SK-N-SH (cell line): ENCODE measurements at regions not wholly inside any gene's neighbourhood (a gene's known extent, or its start where the extent isn't known, plus 50 kb on each side); places are given as distances from the start of the nearest gene placed in this dataset.

ENCODE experiments used
- ELF1 ChIP-seq: IDR thresholded peaks from 2 replicates; pipeline ENCODE4 v1.4.0; 2012
- EP300 ChIP-seq, 2 experiments: IDR thresholded peaks; 2 replicates each; pipeline versions ENCODE4 v1.4.0 to v1.6.1; 2012; ENCODE audit warnings: borderline replicate concordance in 1 of 2, low read depth in 1 of 2, low read length in 1 of 2
- FOXM1 ChIP-seq: IDR thresholded peaks from 2 replicates; pipeline ENCODE4 v1.4.0; 2012; ENCODE audit warnings: low read depth, mild to moderate bottlenecking
- GATA2 ChIP-seq: sonication (generic); formaldehyde crosslinking; IDR thresholded peaks from 2 replicates; pipeline ENCODE4 v1.5.0; 2020; ENCODE audit warnings: mild to moderate bottlenecking, missing genetic modification reagents
- MAX ChIP-seq: IDR thresholded peaks from 2 replicates; pipeline ENCODE4 v1.4.0; 2012; ENCODE audit warnings: low read depth
- NRF1 ChIP-seq: IDR thresholded peaks from 2 replicates; pipeline ENCODE4 v1.6.1; 2012; ENCODE audit warnings: low read depth, mild to moderate bottlenecking, low read length
- POLR2AphosphoS5 ChIP-seq: IDR thresholded peaks from 2 replicates; pipeline ENCODE4 v1.6.1; 2012; ENCODE audit warnings: low read depth, low read length
- TF ChIP-seq, protein P1 (sequence below): fragments of 200-600 bp; sonication (generic); IDR thresholded peaks from 2 replicates; pipeline ENCODE4 v1.6.1; 2017; ENCODE audit warnings: antibody characterized with exemption, mild to moderate bottlenecking, moderate library complexity

DNA sequence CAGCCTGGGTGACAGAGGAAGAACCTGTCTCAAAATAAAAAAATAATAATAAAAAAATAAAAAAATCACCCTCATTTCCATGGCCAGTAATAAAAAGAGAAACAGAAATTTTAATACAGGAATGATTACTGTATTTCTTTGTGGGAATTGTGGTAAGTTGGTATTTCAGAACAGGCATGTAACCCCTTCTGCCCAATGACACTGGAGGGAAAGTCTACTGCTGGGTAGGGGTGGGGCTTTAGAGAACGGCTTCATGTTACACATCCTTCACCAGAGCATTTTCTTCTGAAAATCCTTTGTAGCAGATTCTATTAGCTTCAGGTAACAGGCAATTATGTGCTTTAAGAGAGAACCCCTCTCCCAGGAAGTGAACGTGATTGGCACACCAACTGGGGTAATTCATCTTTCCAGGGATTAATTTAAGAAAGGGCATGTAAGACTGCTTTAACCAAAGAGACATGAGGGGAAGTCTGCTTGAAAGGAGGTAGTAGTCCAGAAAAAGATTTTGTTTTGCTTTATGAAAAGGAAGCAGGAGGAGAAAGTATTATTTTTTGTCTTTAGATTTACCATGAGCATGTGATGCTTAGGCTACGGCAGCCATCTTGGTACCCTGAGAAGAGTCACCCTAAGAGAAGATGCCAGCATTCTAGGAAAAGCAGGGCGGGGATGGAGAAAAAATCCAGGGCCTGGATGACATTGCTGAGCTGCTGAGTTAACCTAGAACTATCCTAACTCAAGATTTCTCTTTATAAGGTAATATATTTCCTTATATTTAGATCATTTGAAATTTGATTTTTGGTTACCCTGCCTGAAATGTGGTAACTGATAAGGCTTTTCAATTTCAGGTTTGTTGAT, 57.7 kb upstream of the DPT start:
- TF ChIP-seq POLR2AphosphoS5 (no peak), EP300 (IDR thresholded peaks at IDR 0.05; ENCODE audit: borderline replicate concordance in 1 of 2, low read depth in 1 of 2, low read length in 1 of 2) (no peak), ELF1 (no peak), FOXM1 (no peak), MAX (no peak), GATA2 (CRISPR knock-in tag) (no peak), NRF1 (no peak)
- TF ChIP-seq, protein P1, sequence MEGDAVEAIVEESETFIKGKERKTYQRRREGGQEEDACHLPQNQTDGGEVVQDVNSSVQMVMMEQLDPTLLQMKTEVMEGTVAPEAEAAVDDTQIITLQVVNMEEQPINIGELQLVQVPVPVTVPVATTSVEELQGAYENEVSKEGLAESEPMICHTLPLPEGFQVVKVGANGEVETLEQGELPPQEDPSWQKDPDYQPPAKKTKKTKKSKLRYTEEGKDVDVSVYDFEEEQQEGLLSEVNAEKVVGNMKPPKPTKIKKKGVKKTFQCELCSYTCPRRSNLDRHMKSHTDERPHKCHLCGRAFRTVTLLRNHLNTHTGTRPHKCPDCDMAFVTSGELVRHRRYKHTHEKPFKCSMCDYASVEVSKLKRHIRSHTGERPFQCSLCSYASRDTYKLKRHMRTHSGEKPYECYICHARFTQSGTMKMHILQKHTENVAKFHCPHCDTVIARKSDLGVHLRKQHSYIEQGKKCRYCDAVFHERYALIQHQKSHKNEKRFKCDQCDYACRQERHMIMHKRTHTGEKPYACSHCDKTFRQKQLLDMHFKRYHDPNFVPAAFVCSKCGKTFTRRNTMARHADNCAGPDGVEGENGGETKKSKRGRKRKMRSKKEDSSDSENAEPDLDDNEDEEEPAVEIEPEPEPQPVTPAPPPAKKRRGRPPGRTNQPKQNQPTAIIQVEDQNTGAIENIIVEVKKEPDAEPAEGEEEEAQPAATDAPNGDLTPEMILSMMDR: no peak
